GM19467 (cell line): ENCODE measurements at regions not wholly inside any gene's neighbourhood (a gene's known extent, or its start where the extent isn't known, plus 50 kb on each side); places are given as distances from the start of the nearest gene placed in this dataset.

Source experiments
- ATAC-seq: cut with Tn5 transposase; IDR thresholded peaks from one replicate; pipeline ENCODE4 v1.9.1; 2021; ENCODE audit warnings: mild to moderate bottlenecking, moderate library complexity; ENCODE audit not compliant: unreplicated experiment

DNA sequence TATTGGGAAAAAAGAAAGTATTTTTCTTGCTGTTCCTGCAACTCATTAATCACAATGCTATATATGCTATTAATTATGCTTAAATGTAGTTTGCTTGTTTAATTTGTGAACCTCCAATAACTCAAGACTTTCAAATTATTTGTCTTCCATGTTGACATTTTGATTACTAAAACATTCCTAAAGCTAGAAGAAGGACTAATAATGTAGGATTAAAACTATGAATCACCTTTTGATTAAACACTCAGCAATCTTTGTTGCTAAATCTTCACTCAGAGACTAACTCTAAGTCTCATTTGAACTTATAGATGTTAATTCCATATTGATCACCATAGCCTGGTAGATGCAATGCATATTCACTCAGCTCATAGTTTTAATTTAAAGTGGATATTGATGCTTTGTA lies 524.6 kb upstream of the ZEB2 start:
- ATAC-seq = no peak

DNA sequence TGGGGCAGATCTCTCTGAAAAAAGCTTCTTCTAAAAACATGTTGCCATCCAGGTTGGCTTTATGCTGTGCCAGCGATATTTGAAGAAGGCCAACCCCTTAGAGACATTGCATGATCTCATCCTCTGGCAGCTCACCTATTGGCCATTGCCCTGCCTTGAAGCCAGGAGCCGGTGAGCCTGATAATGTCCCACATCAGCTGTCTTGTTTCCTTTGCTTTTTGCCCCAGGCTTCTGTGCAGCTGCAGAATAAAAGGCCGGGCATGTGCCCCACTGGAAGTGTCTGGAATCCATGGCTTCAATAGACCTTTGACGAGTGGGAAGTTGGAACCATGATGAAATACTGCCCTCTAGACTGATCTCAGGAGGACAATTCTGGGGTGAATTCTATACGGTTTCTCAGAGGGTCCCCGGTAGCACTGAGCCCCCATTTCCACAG lies 523.5 kb upstream of the ZEB2 start:
- no peak for ATAC-seq

- ATAC-seq = no peak
Measured at GRCh38 chr2:145041706-145042105, 521.8 kb upstream of the ZEB2 start.

DNA sequence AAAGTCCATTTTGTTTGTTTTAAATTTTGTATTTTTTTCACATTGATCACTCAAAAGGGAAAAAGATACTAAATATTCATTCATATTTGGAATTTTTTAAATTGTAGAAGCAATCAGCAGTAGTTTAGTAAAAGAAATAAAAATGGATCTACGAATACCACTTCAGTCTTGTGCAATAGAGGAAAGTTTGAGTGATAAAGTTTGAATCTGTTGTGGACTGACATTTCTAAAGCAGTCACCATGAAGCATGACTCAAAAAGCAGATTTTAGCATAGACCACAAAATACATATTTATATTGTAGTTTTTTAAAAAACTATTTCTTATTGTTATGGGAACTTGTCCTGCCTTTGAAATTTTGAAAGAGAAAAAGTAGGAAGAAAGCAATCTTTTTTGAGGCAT lies 520.5 kb upstream of the ZEB2 start:
- no peak for ATAC-seq

DNA sequence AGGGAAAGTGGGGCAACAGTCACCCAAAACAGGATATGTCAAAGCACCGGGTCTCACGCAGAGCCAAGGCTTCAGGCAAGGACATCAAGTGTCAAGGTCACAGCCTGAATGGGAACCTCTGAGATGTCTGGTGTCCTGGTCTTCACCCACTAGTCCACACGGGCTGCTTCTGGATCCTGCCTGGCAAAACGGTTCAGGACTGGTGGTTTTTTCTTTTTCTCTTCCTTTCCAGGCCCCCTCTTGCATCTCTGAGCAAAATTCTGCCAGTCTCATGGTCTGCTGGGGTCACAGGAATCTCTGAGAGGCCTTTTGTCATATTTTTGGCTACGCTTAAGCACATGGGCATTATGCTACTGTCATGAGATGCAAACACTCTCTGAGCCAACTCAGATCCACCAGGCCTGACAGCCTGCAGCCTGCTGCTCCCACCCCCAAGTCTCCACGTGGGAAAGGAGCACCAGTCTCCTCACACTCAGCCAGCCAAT lies 518.2 kb upstream of the ZEB2 start:
- no peak for ATAC-seq

DNA sequence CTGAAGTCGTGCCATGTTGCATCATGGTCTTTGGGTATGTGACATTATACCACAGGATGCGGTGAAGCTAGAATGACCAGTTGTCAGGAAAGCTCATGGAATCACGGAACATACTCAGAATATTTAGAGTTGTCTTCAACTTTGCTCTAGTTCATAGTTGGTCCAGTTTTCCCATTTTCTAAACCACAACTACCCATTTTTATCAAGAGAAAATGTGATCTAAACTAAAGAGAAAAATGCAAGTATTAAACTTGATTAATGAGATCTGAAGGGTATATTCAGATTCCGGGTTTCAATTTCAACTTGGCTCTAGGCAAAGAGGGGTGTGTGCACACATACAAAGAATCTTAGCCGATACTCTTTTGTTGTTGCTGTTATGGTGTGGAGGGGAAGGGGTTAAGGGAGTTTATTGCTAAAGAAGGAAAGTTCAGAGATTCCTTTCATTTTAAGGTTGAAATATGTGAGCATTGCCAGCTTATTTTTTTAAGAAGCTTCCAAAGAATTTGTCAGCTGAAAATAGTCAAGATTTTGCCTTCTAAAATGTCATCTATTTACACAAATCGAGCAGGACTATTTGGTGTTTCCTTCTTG lies 516.6 kb upstream of the ZEB2 start:
- no peak for ATAC-seq

- ATAC-seq = no peak
Measured at GRCh38 chr2:145034511-145034910, 514.6 kb upstream of the ZEB2 start.

- ATAC-seq = no peak
Measured at GRCh38 chr2:145033438-145033837, 513.5 kb upstream of the ZEB2 start.

- ATAC-seq = no peak
Measured at GRCh38 chr2:145032791-145033190, 512.9 kb upstream of the ZEB2 start.

GRCh38 chr2:145029873-145030272 lies 510.0 kb upstream of the ZEB2 start:
- ATAC-seq = no peak

- ATAC-seq = no peak
Measured at GRCh38 chr2:145029081-145029480, 509.2 kb upstream of the ZEB2 start.

GRCh38 chr2:145028101-145028920 lies 508.4 kb upstream of the ZEB2 start:
- no peak for ATAC-seq

- no peak for ATAC-seq
Measured at GRCh38 chr2:145026456-145027455, 506.8 kb upstream of the ZEB2 start.

DNA sequence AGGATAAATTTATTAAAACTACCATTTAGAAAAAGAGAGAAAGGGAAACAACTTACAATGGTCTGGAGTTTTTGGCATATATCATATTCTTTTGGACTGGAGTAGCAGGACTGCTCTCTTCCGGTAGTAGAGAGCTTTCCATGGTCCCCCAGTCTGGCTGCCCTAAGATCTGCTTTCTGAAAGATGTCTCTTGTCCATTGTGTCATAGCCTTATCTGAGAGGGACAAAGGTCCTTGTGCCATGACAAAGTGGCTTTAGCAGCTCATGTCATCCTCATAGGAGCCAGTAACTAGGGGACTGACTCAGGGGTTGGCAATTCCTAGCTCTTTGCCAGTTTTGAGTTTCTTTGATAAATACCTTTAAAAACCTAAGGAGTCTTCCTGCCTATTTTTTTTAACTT lies 505.5 kb upstream of the ZEB2 start:
- no peak for ATAC-seq

- ATAC-seq = no peak
Measured at GRCh38 chr2:145023334-145023934, 503.5 kb upstream of the ZEB2 start.

GRCh38 chr2:145022666-145023333 lies 502.9 kb upstream of the ZEB2 start:
- no peak for ATAC-seq

DNA sequence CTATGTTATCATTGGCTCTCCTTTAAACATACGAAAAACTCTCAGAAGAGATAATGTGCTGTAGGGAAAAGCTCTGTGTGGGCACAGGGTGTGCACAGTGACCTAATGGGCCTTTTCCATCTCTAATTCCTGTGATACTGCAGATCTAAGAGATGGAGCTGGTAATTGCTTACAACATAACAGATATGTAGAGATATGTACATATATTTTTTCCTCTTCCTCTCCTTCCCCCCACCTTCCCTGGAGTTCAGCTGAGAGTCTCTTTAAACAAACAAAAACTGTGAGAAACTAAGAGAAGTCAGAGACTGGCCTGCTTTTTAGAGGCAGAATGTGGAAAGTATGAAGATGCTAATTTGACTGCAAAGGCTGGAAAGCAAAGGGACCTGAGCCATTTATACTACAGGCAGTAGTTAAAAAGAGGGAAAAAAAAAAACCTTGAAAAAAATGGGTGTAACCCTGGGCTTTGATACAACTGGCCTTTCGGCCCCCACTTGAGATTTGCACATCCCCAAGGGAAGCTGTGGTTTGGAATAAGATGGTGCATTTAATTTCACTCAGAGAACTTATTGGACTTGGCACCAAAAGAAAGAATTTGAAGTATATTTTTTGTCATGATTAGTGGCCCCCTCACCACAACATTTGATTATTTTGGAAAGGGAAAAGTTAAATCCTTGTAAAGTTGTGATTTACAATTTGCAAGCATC lies 502.2 kb upstream of the ZEB2 start:
- ATAC-seq = no peak

DNA sequence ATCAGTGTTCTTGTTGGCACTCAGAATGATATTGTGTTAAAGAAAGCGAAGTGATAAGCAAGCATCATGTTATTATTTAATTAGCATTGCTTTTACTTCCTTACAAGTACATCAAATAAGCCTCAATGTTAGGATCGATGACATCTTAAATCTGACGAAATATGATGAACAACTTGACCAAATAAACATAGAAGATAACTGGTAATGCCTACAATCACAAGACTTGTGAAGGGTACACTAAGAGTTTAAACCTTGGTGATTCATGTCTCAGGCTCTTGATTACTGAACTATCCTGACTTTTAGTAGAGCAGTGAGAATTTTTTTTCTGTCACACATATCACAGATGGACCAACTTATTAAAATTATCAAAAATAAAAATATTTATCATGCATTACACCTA lies 500.8 kb upstream of the ZEB2 start:
- ATAC-seq = no peak

- ATAC-seq = no peak
Measured at GRCh38 chr2:145020139-145020538, 500.2 kb upstream of the ZEB2 start.

GRCh38 chr2:145018502-145018901 lies 498.6 kb upstream of the ZEB2 start:
- ATAC-seq = no peak
